ENCODE measurements at regions not wholly inside any gene's neighbourhood (a gene's known extent, or its start where the extent isn't known, plus 50 kb on each side); places are given as distances from the start of the nearest gene placed in this dataset.

DNA sequence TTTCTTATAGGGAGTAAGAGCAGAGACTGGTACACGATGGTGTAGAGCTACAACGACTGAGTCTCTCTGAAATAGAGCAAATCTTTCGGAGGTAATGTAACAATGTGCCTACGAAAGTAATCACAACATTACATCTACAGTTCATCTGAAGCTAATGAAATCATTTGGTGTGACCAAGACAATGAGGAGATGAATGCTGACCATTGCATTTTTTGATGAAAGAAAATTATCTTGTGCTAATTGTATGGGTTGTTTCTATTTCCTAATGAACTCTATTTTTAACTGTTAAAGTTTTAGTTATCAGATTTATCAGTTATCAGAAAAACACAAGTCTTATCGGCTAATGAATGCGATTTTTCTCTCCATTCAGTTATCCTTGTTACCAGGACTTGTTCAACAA lies 913.4 kb downstream of the SLITRK6 start:
- Histone ChIP-seq H2AFZ (ENCODE audit: low read length) (no peak overlapping the region), H3K4me1 (ENCODE audit: control insufficient read depth, extremely low read depth, insufficient read depth, low read length) (no peaks in the 10 kb centered on the region), H3K9me3 (ENCODE audit: control insufficient read depth, insufficient read depth, low read depth, low read length) (no peaks in the 10 kb centered on the region), H3K27ac (ENCODE audit: insufficient read depth, low read length) (no peak overlapping the region), H3K79me2 (ENCODE audit: control insufficient read depth, insufficient read depth, low read length) (no peaks in the 10 kb centered on the region), H3K9ac (ENCODE audit: insufficient read depth, low read length) (no peak overlapping the region), H4K20me1 (ENCODE audit: control insufficient read depth, extremely low read depth, insufficient read depth, low read length) (no peaks in the 10 kb centered on the region), H3K36me3 (ENCODE audit: control insufficient read depth, insufficient read depth, low read length) (no peaks in the 10 kb centered on the region), H3K4me2 (ENCODE audit: extremely low read depth, insufficient read depth, low read length) (no peak overlapping the region), H3K27me3 (ENCODE audit: control insufficient read depth, insufficient read depth, low read length) (no peaks in the 10 kb centered on the region), H3K4me3 (replicated peaks in 1 of 4; ENCODE audit: control extremely low read depth in 1 of 4, insufficient read depth in 1 of 4, low read depth in 3 of 4, low read length in 4 of 4) (no peak overlapping the region)
- TF ChIP-seq, protein P1, sequence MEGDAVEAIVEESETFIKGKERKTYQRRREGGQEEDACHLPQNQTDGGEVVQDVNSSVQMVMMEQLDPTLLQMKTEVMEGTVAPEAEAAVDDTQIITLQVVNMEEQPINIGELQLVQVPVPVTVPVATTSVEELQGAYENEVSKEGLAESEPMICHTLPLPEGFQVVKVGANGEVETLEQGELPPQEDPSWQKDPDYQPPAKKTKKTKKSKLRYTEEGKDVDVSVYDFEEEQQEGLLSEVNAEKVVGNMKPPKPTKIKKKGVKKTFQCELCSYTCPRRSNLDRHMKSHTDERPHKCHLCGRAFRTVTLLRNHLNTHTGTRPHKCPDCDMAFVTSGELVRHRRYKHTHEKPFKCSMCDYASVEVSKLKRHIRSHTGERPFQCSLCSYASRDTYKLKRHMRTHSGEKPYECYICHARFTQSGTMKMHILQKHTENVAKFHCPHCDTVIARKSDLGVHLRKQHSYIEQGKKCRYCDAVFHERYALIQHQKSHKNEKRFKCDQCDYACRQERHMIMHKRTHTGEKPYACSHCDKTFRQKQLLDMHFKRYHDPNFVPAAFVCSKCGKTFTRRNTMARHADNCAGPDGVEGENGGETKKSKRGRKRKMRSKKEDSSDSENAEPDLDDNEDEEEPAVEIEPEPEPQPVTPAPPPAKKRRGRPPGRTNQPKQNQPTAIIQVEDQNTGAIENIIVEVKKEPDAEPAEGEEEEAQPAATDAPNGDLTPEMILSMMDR (conservative IDR thresholded peaks at IDR 0.05 in 1 of 2, IDR thresholded peaks at IDR 0.05 in 1 of 2; ENCODE audit: low read depth in 1 of 2, low read length in 2 of 2) = no peak
- TF ChIP-seq EZH2 (IDR thresholded peaks at IDR 0.05; ENCODE audit: low read length, missing control alignments) = no peak
- DNase-seq (ENCODE audit: low read depth in 2 of 2) = no peak

DNA sequence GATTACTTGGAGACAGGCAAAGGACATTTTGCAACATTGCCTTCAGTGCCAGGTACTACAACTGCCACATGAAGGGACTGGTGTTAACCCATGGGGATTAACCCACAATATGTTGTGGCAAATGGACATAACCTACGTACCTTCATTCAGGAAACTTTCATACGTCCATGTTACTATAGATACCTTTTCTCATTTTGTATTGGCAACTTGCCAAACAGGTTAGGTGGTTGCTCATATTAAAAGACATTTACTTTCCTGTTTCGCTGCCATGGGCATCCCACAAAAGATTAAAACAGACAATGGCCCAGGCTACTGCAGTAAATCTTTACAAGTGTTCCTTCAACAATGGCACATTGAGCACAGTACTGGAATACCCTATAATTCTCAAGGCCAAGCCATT lies 925.3 kb downstream of the SLITRK6 start:
- DNase-seq (ENCODE audit: low read depth in 2 of 2) = no peak
- no peak overlapping the region for H3K4me3 ChIP-seq (replicated peaks in 1 of 4; ENCODE audit: control extremely low read depth in 1 of 4, insufficient read depth in 1 of 4, low read depth in 3 of 4, low read length in 4 of 4)
- TF ChIP-seq, protein P1 (conservative IDR thresholded peaks at IDR 0.05 in 1 of 2, IDR thresholded peaks at IDR 0.05 in 1 of 2; ENCODE audit: low read depth in 1 of 2, low read length in 2 of 2) = no peak
- TF ChIP-seq EZH2 (IDR thresholded peaks at IDR 0.05; ENCODE audit: low read length, missing control alignments) = no peak
- H3K4me1 ChIP-seq (ENCODE audit: control insufficient read depth, extremely low read depth, insufficient read depth, low read length) = no peaks in the 10 kb centered on the region
- no peaks in the 10 kb centered on the region for H3K79me2 ChIP-seq (ENCODE audit: control insufficient read depth, insufficient read depth, low read length)
- no peak overlapping the region for H2AFZ ChIP-seq (ENCODE audit: low read length)
- no peaks in the 10 kb centered on the region for H4K20me1 ChIP-seq (ENCODE audit: control insufficient read depth, extremely low read depth, insufficient read depth, low read length)
- H3K4me2 ChIP-seq (ENCODE audit: extremely low read depth, insufficient read depth, low read length) = no peak overlapping the region
- H3K27ac ChIP-seq (ENCODE audit: insufficient read depth, low read length) = no peak overlapping the region
- H3K27me3 ChIP-seq (ENCODE audit: control insufficient read depth, insufficient read depth, low read length) = no peaks in the 10 kb centered on the region
- H3K9ac ChIP-seq (ENCODE audit: insufficient read depth, low read length) = no peak overlapping the region
- no peaks in the 10 kb centered on the region for H3K36me3 ChIP-seq (ENCODE audit: control insufficient read depth, insufficient read depth, low read length)
- no peaks in the 10 kb centered on the region for H3K9me3 ChIP-seq (ENCODE audit: control insufficient read depth, insufficient read depth, low read depth, low read length)

DNA sequence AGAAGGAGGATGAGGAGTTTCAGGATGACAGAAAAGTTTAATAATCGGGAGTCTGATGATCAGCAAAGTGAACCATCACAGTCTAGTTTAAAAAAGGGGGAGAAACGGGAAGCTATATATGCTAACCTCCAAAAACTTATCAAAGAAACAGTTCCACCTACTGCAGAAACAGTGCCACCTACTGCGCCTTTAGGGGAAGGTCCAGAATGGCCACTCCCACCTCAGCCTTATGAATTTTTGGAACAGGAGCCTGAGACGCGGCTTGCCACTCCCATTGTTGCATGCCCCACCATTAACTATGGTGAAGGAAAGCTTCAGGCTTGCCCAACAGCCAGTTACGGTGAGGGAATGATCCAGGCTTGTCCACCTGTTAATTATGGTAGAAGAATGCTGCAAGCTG lies 929.0 kb downstream of the SLITRK6 start:
- Histone ChIP-seq H3K36me3 (ENCODE audit: control insufficient read depth, insufficient read depth, low read length) (no peaks in the 10 kb centered on the region), H3K27ac (ENCODE audit: insufficient read depth, low read length) (no peak overlapping the region), H3K4me2 (ENCODE audit: extremely low read depth, insufficient read depth, low read length) (no peak overlapping the region), H3K9me3 (ENCODE audit: control insufficient read depth, insufficient read depth, low read depth, low read length) (no peaks in the 10 kb centered on the region), H3K79me2 (ENCODE audit: control insufficient read depth, insufficient read depth, low read length) (no peaks in the 10 kb centered on the region), H2AFZ (ENCODE audit: low read length) (no peak overlapping the region), H3K4me3 (replicated peaks in 1 of 4; ENCODE audit: control extremely low read depth in 1 of 4, insufficient read depth in 1 of 4, low read depth in 3 of 4, low read length in 4 of 4) (no peak overlapping the region), H3K4me1 (ENCODE audit: control insufficient read depth, extremely low read depth, insufficient read depth, low read length) (no peaks in the 10 kb centered on the region), H4K20me1 (ENCODE audit: control insufficient read depth, extremely low read depth, insufficient read depth, low read length) (no peaks in the 10 kb centered on the region), H3K9ac (ENCODE audit: insufficient read depth, low read length) (no peak overlapping the region), H3K27me3 (ENCODE audit: control insufficient read depth, insufficient read depth, low read length) (no peaks in the 10 kb centered on the region)
- no peak for TF ChIP-seq EZH2 (IDR thresholded peaks at IDR 0.05; ENCODE audit: low read length, missing control alignments)
- TF ChIP-seq, protein P1 (conservative IDR thresholded peaks at IDR 0.05 in 1 of 2, IDR thresholded peaks at IDR 0.05 in 1 of 2; ENCODE audit: low read depth in 1 of 2, low read length in 2 of 2) = no peak
- DNase-seq (ENCODE audit: low read depth in 2 of 2) = no peak
